DND-41 (cell line): ENCODE measurements at regions not wholly inside any gene's neighbourhood (a gene's known extent, or its start where the extent isn't known, plus 50 kb on each side); places are given as distances from the start of the nearest gene placed in this dataset.

Source experiments
- ATAC-seq: fragments of 200-7000 bp; cut with Tn5 transposase; 3 replicates; pipeline ENCODE4 v1.9.1; 2021; ENCODE audit warnings: low read depth; ENCODE audit not compliant: insufficient read depth
- DNase-seq: peaks from one replicate; pipeline ENCODE4 v3.0.0-alpha.2; 2020
- H2AFZ ChIP-seq: 2 replicates; pipeline ENCODE4 v1.6.0; 2012; ENCODE audit warnings: low read depth, low read length
- H3K27ac ChIP-seq: 2 replicates; pipeline ENCODE4 v1.5.1; 2012; ENCODE audit warnings: low read length, inconsistent platforms
- H3K27me3 ChIP-seq: fragments of 200-600 bp; sonication (generic); 2 replicates; pipeline ENCODE4 v1.6.0; 2012; ENCODE audit warnings: low read length, mild to moderate bottlenecking, inconsistent platforms; ENCODE audit not compliant: insufficient read depth, poor library complexity
- H3K36me3 ChIP-seq: 2 replicates; pipeline ENCODE4 v1.5.1; 2012; ENCODE audit warnings: low read length, inconsistent platforms; ENCODE audit not compliant: insufficient read depth
- H3K4me1 ChIP-seq: 2 replicates; pipeline ENCODE4 v1.5.1; 2012; ENCODE audit warnings: mild to moderate bottlenecking, low read length; ENCODE audit not compliant: insufficient read depth
- H3K4me2 ChIP-seq: 2 replicates; pipeline ENCODE4 v1.6.0; 2012; ENCODE audit warnings: mild to moderate bottlenecking, moderate library complexity, low read length, inconsistent platforms; ENCODE audit not compliant: insufficient read depth
- H3K4me3 ChIP-seq, 2 experiments: fragments of 200-600 bp in 1 of 2; shearing (Covaris generic) in 1 of 2; 2 replicates each; pipeline ENCODE4 v1.5.1; 2012 to 2016; ENCODE audit warnings: inconsistent platforms in 2 of 2, low read length in 2 of 2, mild to moderate bottlenecking in 2 of 2, low read depth in 1 of 2, moderate library complexity in 1 of 2
- H3K79me2 ChIP-seq: 2 replicates; pipeline ENCODE4 v1.6.0; 2012; ENCODE audit warnings: low read length, inconsistent platforms; ENCODE audit not compliant: insufficient read depth
- H3K9ac ChIP-seq: 2 replicates; pipeline ENCODE4 v1.6.0; 2012; ENCODE audit warnings: low read depth, mild to moderate bottlenecking, inconsistent platforms, low read length, moderate library complexity
- H3K9me3 ChIP-seq: 2 replicates; pipeline ENCODE4 v1.5.1; 2012; ENCODE audit warnings: low read length, moderate library complexity, mild to moderate bottlenecking, inconsistent platforms; ENCODE audit not compliant: insufficient read depth, severe bottlenecking
- H4K20me1 ChIP-seq: 2 replicates; pipeline ENCODE4 v1.6.0; 2012; ENCODE audit warnings: low read length; ENCODE audit not compliant: insufficient read depth
- EZH2 ChIP-seq: IDR thresholded peaks from 3 replicates; pipeline ENCODE4 v1.6.1; 2012; ENCODE audit warnings: borderline replicate concordance, low read depth, mild to moderate bottlenecking, moderate library complexity, low read length, inconsistent platforms; ENCODE audit not compliant: severe bottlenecking
- TF ChIP-seq, protein P1 (sequence below): IDR thresholded peaks from 2 replicates; pipeline ENCODE4 v1.5.1; 2012; ENCODE audit warnings: borderline replicate concordance, low read length, moderate library complexity, mild to moderate bottlenecking; ENCODE audit not compliant: poor library complexity, severe bottlenecking; ENCODE audit errors: extremely low read depth

DNA sequence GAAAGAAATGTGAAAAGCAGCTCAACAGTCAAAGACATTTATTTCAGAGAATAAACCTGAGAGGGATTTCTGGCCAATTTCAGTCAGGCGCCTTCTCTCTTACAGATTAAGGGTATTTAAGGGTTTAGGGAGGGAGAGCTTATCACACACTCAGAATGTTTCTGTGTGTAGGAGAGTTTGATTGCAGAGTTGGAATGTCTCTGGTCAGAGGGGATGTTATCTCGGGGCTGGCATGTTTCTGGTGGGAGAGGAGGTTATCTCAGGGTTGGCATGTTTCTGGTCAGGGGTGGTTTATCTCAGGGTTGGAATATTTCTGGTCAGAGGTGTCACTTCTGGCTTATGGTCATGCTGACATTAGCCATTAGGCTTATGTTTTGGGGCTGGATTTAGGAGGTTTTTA is 1920.5 kb upstream of the PCDH7 start:
- no peaks in the 10 kb centered on the region for H3K9me3 ChIP-seq
- H3K4me2 ChIP-seq: no peak overlapping the region
- H3K4me3 ChIP-seq: no peak overlapping the region
- no peaks in the 10 kb centered on the region for H3K27me3 ChIP-seq
- ATAC-seq (no peak), DNase-seq (no peak)
- H3K4me1 ChIP-seq: no peaks in the 10 kb centered on the region
- H2AFZ ChIP-seq: no peak overlapping the region
- no peak for TF ChIP-seq EZH2
- TF ChIP-seq, protein P1, sequence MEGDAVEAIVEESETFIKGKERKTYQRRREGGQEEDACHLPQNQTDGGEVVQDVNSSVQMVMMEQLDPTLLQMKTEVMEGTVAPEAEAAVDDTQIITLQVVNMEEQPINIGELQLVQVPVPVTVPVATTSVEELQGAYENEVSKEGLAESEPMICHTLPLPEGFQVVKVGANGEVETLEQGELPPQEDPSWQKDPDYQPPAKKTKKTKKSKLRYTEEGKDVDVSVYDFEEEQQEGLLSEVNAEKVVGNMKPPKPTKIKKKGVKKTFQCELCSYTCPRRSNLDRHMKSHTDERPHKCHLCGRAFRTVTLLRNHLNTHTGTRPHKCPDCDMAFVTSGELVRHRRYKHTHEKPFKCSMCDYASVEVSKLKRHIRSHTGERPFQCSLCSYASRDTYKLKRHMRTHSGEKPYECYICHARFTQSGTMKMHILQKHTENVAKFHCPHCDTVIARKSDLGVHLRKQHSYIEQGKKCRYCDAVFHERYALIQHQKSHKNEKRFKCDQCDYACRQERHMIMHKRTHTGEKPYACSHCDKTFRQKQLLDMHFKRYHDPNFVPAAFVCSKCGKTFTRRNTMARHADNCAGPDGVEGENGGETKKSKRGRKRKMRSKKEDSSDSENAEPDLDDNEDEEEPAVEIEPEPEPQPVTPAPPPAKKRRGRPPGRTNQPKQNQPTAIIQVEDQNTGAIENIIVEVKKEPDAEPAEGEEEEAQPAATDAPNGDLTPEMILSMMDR: no peak
- no peaks in the 10 kb centered on the region for H3K36me3 ChIP-seq
- no peaks in the 10 kb centered on the region for H4K20me1 ChIP-seq
- no peaks in the 10 kb centered on the region for H3K79me2 ChIP-seq
- no peak overlapping the region for H3K9ac ChIP-seq
- no peak overlapping the region for H3K27ac ChIP-seq

DNA sequence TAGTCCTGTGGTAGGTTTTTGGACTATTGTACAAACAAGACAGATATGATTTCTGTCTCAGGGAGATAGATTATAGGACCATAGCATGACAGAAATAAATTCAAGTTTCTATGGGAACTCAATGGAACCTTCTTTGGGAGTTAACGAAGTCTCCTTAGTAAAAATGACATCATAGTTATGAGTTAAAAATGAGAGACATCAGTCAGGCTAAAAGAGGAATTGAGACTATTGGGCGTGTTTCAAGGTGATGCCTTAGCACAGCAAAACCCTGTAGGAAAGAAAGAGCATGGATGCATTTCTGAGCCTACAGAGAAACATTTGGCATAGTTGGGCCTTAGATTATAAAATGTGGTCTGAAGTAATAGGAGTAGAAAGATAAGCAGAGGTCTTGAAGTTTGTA is 1909.1 kb upstream of the PCDH7 start:
- Histone ChIP-seq H3K27me3 (no peaks in the 10 kb centered on the region), H3K4me2 (no peak overlapping the region), H3K9ac (no peak overlapping the region), H3K9me3 (no peaks in the 10 kb centered on the region), H3K4me1 (no peaks in the 10 kb centered on the region), H3K79me2 (no peaks in the 10 kb centered on the region), H3K4me3 (no peak overlapping the region), H3K27ac (no peak overlapping the region), H3K36me3 (no peaks in the 10 kb centered on the region), H2AFZ (no peak overlapping the region), H4K20me1 (no peaks in the 10 kb centered on the region)
- TF ChIP-seq, protein P1: no peak
- TF ChIP-seq EZH2: no peak
- no peak for DNase-seq
- no peak for ATAC-seq

DNA sequence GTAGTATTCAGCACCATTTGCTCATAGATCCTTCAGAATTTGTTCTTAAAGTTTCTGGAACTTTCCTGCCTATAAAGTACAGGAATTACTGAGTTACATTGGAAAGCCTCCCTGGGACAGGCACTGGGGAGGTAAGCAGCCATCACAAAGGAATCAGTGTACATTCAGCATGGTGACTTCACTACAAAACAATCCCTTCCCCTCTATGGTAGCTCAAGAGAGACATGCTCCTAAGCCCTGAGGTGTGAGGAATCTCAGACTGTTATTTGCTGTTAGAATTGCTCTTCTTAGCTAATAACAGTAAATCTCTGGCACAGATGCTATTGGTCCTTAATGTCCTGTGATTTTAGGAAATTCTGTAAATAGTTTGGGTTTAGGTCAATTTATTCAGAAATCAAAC is 1898.0 kb upstream of the PCDH7 start:
- DNase-seq (no peak), ATAC-seq (no peak)
- no peaks in the 10 kb centered on the region for H3K27me3 ChIP-seq
- H3K27ac ChIP-seq: no peak overlapping the region
- H3K36me3 ChIP-seq: no peaks in the 10 kb centered on the region
- H3K4me1 ChIP-seq: no peaks in the 10 kb centered on the region
- no peak overlapping the region for H3K9ac ChIP-seq
- no peak for TF ChIP-seq EZH2
- TF ChIP-seq, protein P1: no peak
- H2AFZ ChIP-seq: no peak overlapping the region
- no peak overlapping the region for H3K4me2 ChIP-seq
- no peaks in the 10 kb centered on the region for H3K79me2 ChIP-seq
- no peaks in the 10 kb centered on the region for H3K9me3 ChIP-seq
- H4K20me1 ChIP-seq: no peaks in the 10 kb centered on the region
- H3K4me3 ChIP-seq: no peak overlapping the region

DNA sequence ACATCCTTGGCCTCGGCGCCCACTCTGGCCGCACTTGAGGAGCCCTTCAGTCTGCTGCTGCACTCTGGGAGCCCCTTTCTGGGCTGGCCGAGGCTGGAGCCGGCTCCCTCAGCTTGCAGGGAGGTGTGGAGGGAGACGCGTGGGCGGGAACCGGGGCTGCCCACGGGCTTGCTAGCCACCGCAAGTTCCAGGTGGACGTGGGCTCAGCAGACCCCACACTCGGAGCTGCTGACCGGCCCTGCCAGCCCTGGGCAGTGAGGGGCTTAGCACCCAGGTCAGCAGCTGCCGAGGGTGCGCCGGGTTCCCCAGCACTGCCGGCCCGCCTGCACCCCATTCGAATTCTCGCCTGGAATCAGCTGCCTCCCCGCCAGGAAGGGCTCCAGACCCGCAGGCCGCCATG is 1892.3 kb upstream of the PCDH7 start:
- Histone ChIP-seq H3K4me2 (no peak overlapping the region), H3K36me3 (no peaks in the 10 kb centered on the region), H4K20me1 (no peaks in the 10 kb centered on the region), H3K4me1 (no peaks in the 10 kb centered on the region), H3K9ac (no peak overlapping the region), H3K27ac (no peak overlapping the region), H3K9me3 (peaks cover 2% of the 10 kb centered on the region), H2AFZ (no peak overlapping the region), H3K27me3 (no peaks in the 10 kb centered on the region), H3K4me3 (no peak overlapping the region), H3K79me2 (no peaks in the 10 kb centered on the region)
- TF ChIP-seq, protein P1: no peak
- TF ChIP-seq EZH2: no peak
- DNase-seq: no peak
- no peak for ATAC-seq
